SK-N-SH treated with all-trans-retinoic acid at 6 μM for 48 hours (cell line): ENCODE measurements at regions not wholly inside any gene's neighbourhood (a gene's known extent, or its start where the extent isn't known, plus 50 kb on each side); places are given as distances from the start of the nearest gene placed in this dataset.

Experiments
- ATAC-seq: fragments of 200-7000 bp; cut with Tn5 transposase; 3 replicates; pipeline ENCODE4 v1.9.1; 2020; ENCODE audit warnings: mild to moderate bottlenecking, moderate library complexity
- ARNTL ChIP-seq: fragments of 450-650 bp; formaldehyde crosslinking; IDR thresholded peaks from 2 replicates; pipeline ENCODE4 v1.5.0; 2020; ENCODE audit warnings: low read depth, mild to moderate bottlenecking, moderate library complexity, borderline replicate concordance
- GLIS3 ChIP-seq: fragments of 250-450 bp; sonication (Bioruptor Pico); IDR thresholded peaks from 2 replicates; pipeline ENCODE4 v1.5.0; 2020; ENCODE audit warnings: mild to moderate bottlenecking, moderate library complexity
- ISL1 ChIP-seq: fragments of 250-450 bp; sonication (Bioruptor Pico); IDR thresholded peaks from 2 replicates; pipeline ENCODE4 v2.1.2; 2022; ENCODE audit warnings: mild to moderate bottlenecking, moderate library complexity
- OSR1 ChIP-seq: fragments of 250-450 bp; sonication (Bioruptor Pico); IDR thresholded peaks from 2 replicates; pipeline ENCODE4 v1.8.0; 2022; ENCODE audit warnings: moderate library complexity, mild to moderate bottlenecking, inconsistent platforms
- PPARA ChIP-seq: fragments of 250-450 bp; sonication (Bioruptor Pico); IDR thresholded peaks from 2 replicates; pipeline ENCODE4 v1.5.0; 2020; ENCODE audit warnings: mild to moderate bottlenecking, borderline replicate concordance
- RARB ChIP-seq: fragments of 250-450 bp; sonication (Bioruptor Pico); IDR thresholded peaks from 2 replicates; pipeline ENCODE4 v1.8.0; 2021; ENCODE audit warnings: mild to moderate bottlenecking, moderate library complexity
- SNAI2 ChIP-seq: fragments of 250-450 bp; sonication (Bioruptor Pico); IDR thresholded peaks from 2 replicates; pipeline ENCODE4 v1.5.0; 2020; ENCODE audit warnings: mild to moderate bottlenecking, moderate library complexity
- TCF4 ChIP-seq: fragments of 250-450 bp; sonication (Bioruptor Pico); IDR thresholded peaks from 2 replicates; pipeline ENCODE4 v1.8.0; 2021; ENCODE audit warnings: mild to moderate bottlenecking, moderate library complexity, borderline replicate concordance
- TOX ChIP-seq: fragments of 250-450 bp; sonication (Bioruptor Pico); IDR thresholded peaks from 2 replicates; pipeline ENCODE4 v1.8.0; 2021; ENCODE audit warnings: mild to moderate bottlenecking, moderate library complexity, borderline replicate concordance
- ZC3H10 ChIP-seq: fragments of 250-450 bp; sonication (Bioruptor Pico); IDR thresholded peaks from 2 replicates; pipeline ENCODE4 v1.5.1; 2021; ENCODE audit warnings: mild to moderate bottlenecking, moderate library complexity
- ZFP3 ChIP-seq: fragments of 250-450 bp; sonication (Bioruptor Pico); IDR thresholded peaks from 2 replicates; pipeline ENCODE4 v1.5.0; 2020; ENCODE audit warnings: mild to moderate bottlenecking, moderate library complexity
- ZNF565 ChIP-seq: fragments of 450-650 bp; formaldehyde crosslinking; conservative IDR thresholded peaks from 2 replicates; pipeline ENCODE4 v1.5.0; 2020; ENCODE audit warnings: low read depth, mild to moderate bottlenecking, moderate library complexity
- ZNF70 ChIP-seq: fragments of 450-650 bp; formaldehyde crosslinking; IDR thresholded peaks from 2 replicates; pipeline ENCODE4 v1.5.0; 2020; ENCODE audit warnings: mild to moderate bottlenecking, moderate library complexity
- ZNF8 ChIP-seq: fragments of 450-650 bp; formaldehyde crosslinking; IDR thresholded peaks from 2 replicates; pipeline ENCODE4 v1.5.0; 2020; ENCODE audit warnings: mild to moderate bottlenecking, moderate library complexity
- TF ChIP-seq, protein P1 (sequence below): fragments of 250-450 bp; sonication (Bioruptor Pico); IDR thresholded peaks from 2 replicates; pipeline ENCODE4 v1.5.1; 2020; ENCODE audit warnings: low read depth, mild to moderate bottlenecking, moderate library complexity
- TF ChIP-seq, protein P2 (sequence below): fragments of 250-450 bp; sonication (Bioruptor Pico); IDR thresholded peaks from 2 replicates; pipeline ENCODE4 v1.5.0; 2020; ENCODE audit warnings: mild to moderate bottlenecking, moderate library complexity
- TF ChIP-seq, protein P3 (sequence below): fragments of 250-450 bp; sonication (Bioruptor Pico); IDR thresholded peaks from 2 replicates; pipeline ENCODE4 v1.8.0; 2020; ENCODE audit warnings: mild to moderate bottlenecking, moderate library complexity, borderline replicate concordance
- TF ChIP-seq, protein P4 (sequence below): fragments of 250-450 bp; sonication (Bioruptor Pico); IDR thresholded peaks from 2 replicates; pipeline ENCODE4 v1.8.0; 2021; ENCODE audit warnings: low read depth, mild to moderate bottlenecking, moderate library complexity, borderline replicate concordance
- TF ChIP-seq, protein P5 (sequence below): fragments of 250-450 bp; sonication (Bioruptor Pico); IDR thresholded peaks from 2 replicates; pipeline ENCODE4 v1.5.1; 2021; ENCODE audit warnings: mild to moderate bottlenecking, moderate library complexity

DNA sequence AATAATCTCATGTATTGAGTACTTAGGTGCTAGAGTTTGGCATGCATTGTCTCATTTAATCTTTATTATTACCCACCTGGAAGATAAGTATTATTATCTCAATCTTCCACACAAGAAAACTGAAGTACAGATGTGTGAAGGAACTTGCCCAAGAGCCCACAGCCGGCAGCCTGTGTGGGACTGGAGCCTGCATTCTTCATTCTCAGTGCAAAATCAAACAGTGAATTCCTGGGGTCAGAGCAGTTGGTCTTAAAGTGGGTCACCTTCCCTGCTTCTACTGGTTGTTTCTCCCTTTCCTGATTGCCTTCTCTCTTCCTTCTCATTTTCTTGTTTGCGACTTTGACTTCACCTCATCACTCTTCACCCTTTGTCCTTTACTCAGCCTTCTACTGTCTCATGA, 144.7 kb upstream of the LYZL1 start:
- no peak for ATAC-seq
- TF ChIP-seq, protein P1, sequence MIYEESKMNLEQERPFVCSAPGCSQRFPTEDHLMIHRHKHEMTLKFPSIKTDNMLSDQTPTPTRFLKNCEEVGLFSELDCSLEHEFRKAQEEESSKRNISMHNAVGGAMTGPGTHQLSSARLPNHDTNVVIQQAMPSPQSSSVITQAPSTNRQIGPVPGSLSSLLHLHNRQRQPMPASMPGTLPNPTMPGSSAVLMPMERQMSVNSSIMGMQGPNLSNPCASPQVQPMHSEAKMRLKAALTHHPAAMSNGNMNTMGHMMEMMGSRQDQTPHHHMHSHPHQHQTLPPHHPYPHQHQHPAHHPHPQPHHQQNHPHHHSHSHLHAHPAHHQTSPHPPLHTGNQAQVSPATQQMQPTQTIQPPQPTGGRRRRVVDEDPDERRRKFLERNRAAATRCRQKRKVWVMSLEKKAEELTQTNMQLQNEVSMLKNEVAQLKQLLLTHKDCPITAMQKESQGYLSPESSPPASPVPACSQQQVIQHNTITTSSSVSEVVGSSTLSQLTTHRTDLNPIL (CRISPR knock-in tag): no peak
- TF ChIP-seq ZNF70 (CRISPR knock-in tag) (no peak), ZC3H10 (CRISPR knock-in tag) (no peak), ZNF565 (no peak), ZNF8 (CRISPR knock-in tag) (no peak), PPARA (CRISPR knock-in tag) (no peak), ZFP3 (CRISPR knock-in tag) (no peak), GLIS3 (CRISPR knock-in tag) (no peak), OSR1 (CRISPR knock-in tag) (no peak), ARNTL (no peak), TOX (no peak), RARB (no peak)
- TF ChIP-seq, protein P2, sequence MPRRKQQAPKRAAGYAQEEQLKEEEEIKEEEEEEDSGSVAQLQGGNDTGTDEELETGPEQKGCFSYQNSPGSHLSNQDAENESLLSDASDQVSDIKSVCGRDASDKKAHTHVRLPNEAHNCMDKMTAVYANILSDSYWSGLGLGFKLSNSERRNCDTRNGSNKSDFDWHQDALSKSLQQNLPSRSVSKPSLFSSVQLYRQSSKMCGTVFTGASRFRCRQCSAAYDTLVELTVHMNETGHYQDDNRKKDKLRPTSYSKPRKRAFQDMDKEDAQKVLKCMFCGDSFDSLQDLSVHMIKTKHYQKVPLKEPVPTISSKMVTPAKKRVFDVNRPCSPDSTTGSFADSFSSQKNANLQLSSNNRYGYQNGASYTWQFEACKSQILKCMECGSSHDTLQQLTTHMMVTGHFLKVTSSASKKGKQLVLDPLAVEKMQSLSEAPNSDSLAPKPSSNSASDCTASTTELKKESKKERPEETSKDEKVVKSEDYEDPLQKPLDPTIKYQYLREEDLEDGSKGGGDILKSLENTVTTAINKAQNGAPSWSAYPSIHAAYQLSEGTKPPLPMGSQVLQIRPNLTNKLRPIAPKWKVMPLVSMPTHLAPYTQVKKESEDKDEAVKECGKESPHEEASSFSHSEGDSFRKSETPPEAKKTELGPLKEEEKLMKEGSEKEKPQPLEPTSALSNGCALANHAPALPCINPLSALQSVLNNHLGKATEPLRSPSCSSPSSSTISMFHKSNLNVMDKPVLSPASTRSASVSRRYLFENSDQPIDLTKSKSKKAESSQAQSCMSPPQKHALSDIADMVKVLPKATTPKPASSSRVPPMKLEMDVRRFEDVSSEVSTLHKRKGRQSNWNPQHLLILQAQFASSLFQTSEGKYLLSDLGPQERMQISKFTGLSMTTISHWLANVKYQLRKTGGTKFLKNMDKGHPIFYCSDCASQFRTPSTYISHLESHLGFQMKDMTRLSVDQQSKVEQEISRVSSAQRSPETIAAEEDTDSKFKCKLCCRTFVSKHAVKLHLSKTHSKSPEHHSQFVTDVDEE (CRISPR knock-in tag): no peak
- TF ChIP-seq, protein P3, sequence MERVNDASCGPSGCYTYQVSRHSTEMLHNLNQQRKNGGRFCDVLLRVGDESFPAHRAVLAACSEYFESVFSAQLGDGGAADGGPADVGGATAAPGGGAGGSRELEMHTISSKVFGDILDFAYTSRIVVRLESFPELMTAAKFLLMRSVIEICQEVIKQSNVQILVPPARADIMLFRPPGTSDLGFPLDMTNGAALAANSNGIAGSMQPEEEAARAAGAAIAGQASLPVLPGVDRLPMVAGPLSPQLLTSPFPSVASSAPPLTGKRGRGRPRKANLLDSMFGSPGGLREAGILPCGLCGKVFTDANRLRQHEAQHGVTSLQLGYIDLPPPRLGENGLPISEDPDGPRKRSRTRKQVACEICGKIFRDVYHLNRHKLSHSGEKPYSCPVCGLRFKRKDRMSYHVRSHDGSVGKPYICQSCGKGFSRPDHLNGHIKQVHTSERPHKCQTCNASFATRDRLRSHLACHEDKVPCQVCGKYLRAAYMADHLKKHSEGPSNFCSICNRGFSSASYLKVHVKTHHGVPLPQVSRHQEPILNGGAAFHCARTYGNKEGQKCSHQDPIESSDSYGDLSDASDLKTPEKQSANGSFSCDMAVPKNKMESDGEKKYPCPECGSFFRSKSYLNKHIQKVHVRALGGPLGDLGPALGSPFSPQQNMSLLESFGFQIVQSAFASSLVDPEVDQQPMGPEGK (CRISPR knock-in tag): no peak
- TF ChIP-seq, protein P4, sequence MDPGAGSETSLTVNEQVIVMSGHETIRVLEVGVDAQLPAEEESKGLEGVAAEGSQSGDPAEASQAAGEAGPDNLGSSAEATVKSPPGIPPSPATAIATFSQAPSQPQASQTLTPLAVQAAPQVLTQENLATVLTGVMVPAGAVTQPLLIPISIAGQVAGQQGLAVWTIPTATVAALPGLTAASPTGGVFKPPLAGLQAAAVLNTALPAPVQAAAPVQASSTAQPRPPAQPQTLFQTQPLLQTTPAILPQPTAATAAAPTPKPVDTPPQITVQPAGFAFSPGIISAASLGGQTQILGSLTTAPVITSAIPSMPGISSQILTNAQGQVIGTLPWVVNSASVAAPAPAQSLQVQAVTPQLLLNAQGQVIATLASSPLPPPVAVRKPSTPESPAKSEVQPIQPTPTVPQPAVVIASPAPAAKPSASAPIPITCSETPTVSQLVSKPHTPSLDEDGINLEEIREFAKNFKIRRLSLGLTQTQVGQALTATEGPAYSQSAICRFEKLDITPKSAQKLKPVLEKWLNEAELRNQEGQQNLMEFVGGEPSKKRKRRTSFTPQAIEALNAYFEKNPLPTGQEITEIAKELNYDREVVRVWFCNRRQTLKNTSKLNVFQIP (CRISPR knock-in tag): no peak
- TF ChIP-seq, protein P5, sequence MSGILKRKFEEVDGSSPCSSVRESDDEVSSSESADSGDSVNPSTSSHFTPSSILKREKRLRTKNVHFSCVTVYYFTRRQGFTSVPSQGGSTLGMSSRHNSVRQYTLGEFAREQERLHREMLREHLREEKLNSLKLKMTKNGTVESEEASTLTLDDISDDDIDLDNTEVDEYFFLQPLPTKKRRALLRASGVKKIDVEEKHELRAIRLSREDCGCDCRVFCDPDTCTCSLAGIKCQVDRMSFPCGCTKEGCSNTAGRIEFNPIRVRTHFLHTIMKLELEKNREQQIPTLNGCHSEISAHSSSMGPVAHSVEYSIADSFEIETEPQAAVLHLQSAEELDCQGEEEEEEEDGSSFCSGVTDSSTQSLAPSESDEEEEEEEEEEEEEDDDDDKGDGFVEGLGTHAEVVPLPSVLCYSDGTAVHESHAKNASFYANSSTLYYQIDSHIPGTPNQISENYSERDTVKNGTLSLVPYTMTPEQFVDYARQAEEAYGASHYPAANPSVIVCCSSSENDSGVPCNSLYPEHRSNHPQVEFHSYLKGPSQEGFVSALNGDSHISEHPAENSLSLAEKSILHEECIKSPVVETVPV (CRISPR knock-in tag): no peak

DNA sequence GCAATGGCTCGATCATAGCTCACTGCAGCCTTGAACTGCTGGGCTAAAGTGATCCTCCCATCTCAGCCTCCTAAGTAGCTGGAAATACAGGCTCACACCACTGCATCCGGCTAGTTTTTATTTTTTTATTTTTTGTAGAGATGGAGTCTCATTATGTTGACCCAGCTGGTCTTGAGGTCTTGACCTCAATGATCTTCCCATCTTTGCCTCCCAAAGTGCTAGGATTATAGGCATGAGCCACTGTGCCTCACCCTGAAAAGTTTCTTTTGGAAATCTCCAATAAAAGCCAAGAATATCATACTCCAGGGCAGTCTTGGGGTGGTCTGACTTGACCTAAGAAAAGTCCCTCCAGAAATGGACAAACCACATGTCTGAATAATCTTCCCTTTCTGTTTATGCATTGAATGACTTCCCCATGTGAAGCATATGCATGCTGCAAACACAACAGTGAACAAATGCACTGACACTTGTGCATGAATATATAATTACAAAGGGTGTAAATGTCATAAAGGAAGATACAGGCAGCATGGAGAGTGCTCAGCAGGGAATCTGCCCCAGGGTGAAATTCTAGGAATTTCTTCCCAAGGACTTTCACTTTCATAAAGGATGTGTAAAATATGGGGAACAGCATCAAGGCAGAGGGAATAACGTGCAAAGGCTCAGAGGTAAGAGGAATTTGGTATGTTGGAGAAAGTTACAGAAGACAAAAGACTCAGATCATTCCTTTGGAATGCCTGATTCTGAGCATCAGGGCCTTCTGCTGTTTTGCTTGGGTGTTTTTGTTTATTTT, 142.4 kb upstream of the LYZL1 start:
- no peak for TF ChIP-seq TCF4 (CRISPR knock-in tag)
- TF ChIP-seq ISL1: no peak
- ATAC-seq: no peak

DNA sequence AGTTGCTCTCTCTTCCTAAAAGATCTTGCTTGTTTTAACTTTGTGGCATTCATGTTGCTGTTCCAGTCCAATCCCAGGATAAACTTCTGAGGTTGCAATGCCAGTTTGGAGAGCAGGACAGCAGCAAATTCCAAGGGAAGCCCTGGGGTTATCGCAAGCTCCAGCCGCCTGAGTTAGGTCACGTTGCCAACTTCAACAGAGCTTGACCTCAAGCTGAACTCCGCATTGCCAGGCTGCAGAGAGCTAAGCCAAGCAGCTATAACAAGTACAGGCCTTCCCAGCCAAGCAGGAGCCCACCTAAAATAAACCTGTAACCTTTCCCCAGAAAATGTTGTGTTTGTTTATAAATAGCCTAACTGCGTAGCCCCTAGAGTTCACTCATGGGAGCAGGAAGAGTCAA, 138.9 kb upstream of the LYZL1 start:
- peak; percentile 67 for ATAC-seq
- TF ChIP-seq ISL1 (peak; percentile 27), ZNF70 (CRISPR knock-in tag) (no peak), RARB (no peak), TCF4 (CRISPR knock-in tag) (no peak), SNAI2 (CRISPR knock-in tag) (no peak), ZFP3 (CRISPR knock-in tag) (peak; percentile 88), ZNF8 (CRISPR knock-in tag) (no peak), ARNTL (no peak)
- TF ChIP-seq, protein P1 (CRISPR knock-in tag): no peak
